ENCODE measurements at regions not wholly inside any gene's neighbourhood (a gene's known extent, or its start where the extent isn't known, plus 50 kb on each side); places are given as distances from the start of the nearest gene placed in this dataset.

- TF ChIP-seq, protein P1, sequence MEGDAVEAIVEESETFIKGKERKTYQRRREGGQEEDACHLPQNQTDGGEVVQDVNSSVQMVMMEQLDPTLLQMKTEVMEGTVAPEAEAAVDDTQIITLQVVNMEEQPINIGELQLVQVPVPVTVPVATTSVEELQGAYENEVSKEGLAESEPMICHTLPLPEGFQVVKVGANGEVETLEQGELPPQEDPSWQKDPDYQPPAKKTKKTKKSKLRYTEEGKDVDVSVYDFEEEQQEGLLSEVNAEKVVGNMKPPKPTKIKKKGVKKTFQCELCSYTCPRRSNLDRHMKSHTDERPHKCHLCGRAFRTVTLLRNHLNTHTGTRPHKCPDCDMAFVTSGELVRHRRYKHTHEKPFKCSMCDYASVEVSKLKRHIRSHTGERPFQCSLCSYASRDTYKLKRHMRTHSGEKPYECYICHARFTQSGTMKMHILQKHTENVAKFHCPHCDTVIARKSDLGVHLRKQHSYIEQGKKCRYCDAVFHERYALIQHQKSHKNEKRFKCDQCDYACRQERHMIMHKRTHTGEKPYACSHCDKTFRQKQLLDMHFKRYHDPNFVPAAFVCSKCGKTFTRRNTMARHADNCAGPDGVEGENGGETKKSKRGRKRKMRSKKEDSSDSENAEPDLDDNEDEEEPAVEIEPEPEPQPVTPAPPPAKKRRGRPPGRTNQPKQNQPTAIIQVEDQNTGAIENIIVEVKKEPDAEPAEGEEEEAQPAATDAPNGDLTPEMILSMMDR (IDR thresholded peaks at IDR 0.05): no peak
- H3K4me3 ChIP-seq: no peak overlapping the region
- H3K36me3 ChIP-seq (ENCODE audit: low read depth): no peaks in the 10 kb centered on the region
- H3K9me3 ChIP-seq: no peaks in the 10 kb centered on the region
- no peak for DNase-seq
- peak; percentile 44 for ATAC-seq
- H3K4me1 ChIP-seq (ENCODE audit: low read depth): no peaks in the 10 kb centered on the region
- intact Hi-C loops (cut with DNase I, micrococcal nuclease): no loop called here
Observed at GRCh38 chr12:28870839-28871440, 278.1 kb upstream of the FAR2 start.

DNA sequence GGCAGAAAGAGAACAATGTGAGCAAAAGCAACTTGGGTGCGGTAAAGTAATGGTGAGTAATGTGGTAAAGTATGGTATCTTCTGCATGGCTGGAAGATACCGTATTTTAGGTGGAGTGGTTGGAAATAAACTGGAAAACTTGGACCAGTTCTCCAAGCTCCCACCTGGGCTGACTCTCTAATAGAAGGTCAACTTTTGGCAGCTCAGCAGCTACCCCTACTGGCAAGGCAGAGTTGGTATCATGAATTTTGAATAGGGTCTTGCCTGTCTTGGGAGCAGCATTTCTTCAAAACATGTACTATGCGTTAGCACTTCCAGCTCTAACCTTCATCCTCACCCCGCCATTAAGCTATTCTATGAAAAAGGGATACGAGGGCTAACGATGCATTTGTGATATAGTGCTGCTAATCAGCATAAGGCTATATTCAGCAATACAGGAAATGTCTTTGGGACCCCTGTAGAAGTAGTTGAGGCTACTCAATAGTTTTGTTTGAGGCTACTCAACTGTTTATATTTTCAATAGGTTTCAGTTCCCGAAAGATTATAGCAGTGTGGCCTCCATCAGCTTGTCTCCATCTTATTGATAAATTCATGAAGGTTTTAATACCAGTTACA lies 276.3 kb upstream of the FAR2 start:
- DNase-seq (peak in 2 of 3 donors; percentile 24 to 57), ATAC-seq (peak; percentile 61)
- TF ChIP-seq, protein P1 (IDR thresholded peaks at IDR 0.05): peak; percentile 13
- no peaks in the 10 kb centered on the region for H3K9me3 ChIP-seq
- no peak overlapping the region for H3K4me3 ChIP-seq
- intact Hi-C loops (cut with DNase I, micrococcal nuclease): no loop called here
- H3K4me1 ChIP-seq (ENCODE audit: low read depth): no peaks in the 10 kb centered on the region
- H3K36me3 ChIP-seq (ENCODE audit: low read depth): no peaks in the 10 kb centered on the region

- ATAC-seq: peak; percentile 72
- H3K4me3 ChIP-seq: no peak overlapping the region
- intact Hi-C loops (cut with DNase I, micrococcal nuclease): no loop called here
- H3K9me3 ChIP-seq: no peaks in the 10 kb centered on the region
- TF ChIP-seq, protein P1 (IDR thresholded peaks at IDR 0.05): no peak
- no peaks in the 10 kb centered on the region for H3K4me1 ChIP-seq (ENCODE audit: low read depth)
- no peaks in the 10 kb centered on the region for H3K36me3 ChIP-seq (ENCODE audit: low read depth)
- DNase-seq: peak in 1 of 3 donors; percentile 6
Observed at GRCh38 chr12:28874758-28875157, 274.3 kb upstream of the FAR2 start.

DNA sequence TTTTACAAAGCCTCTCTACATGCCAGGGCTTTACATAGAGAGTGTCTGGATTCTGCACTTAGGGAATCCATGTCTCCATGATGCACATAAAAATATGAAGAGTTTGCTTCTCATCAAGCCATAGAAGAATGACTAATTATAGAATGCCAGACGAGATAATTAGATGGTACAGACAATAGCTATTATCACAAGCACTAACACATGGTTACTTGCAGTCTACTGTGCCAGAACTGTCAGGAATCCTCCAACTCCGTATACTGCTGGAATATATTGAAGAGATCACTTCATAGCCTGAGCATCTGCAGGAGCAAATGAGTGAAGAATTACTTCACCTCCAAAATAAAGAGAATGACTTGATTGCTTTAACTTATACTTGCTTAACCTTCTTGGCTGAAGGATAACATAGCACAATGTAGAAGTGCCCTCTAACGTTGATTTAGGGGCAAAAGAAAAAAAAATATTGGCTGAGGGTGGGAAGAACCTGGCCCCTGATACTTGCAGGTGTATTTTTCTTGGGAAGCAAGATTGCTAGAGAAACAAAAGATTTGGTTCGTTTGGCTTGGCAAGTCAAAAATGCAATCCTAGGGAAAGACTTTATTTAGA lies 272.8 kb upstream of the FAR2 start:
- intact Hi-C loops (cut with DNase I, micrococcal nuclease): no loop called here
- DNase-seq: no peak
- H3K4me3 ChIP-seq: no peak overlapping the region
- ATAC-seq: no peak
- TF ChIP-seq, protein P1 (IDR thresholded peaks at IDR 0.05): no peak
- no peaks in the 10 kb centered on the region for H3K36me3 ChIP-seq (ENCODE audit: low read depth)
- H3K4me1 ChIP-seq (ENCODE audit: low read depth): no peaks in the 10 kb centered on the region
- no peaks in the 10 kb centered on the region for H3K9me3 ChIP-seq

DNA sequence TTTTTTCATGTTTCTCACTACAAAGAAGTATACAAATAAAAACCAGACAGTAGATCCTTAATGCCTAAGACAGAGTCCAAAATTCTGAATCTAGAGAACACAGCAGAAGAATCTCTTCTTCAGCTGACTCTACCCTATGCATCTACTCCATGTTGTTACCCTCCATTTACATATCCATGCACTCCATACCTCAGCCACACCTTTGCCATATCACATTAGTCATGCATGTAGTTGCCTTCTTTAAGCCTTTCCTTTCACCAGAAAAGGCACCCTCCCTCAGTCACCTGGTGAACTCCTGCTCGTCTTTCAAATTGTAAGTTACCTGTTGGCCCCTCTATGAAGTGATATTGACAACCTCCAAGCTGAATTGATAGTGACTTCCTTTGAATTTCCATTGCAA lies 271.2 kb upstream of the FAR2 start:
- H3K36me3 ChIP-seq (ENCODE audit: low read depth): no peaks in the 10 kb centered on the region
- no peak for ATAC-seq
- TF ChIP-seq, protein P1 (IDR thresholded peaks at IDR 0.05): no peak
- intact Hi-C loops (cut with DNase I, micrococcal nuclease): no loop called here
- no peaks in the 10 kb centered on the region for H3K4me1 ChIP-seq (ENCODE audit: low read depth)
- no peak for DNase-seq
- H3K9me3 ChIP-seq: no peaks in the 10 kb centered on the region
- H3K4me3 ChIP-seq: no peak overlapping the region

Measured in mucosa of descending colon (tissue), 3 donors.